GM11168 (cell line): ENCODE measurements at regions not wholly inside any gene's neighbourhood (a gene's known extent, or its start where the extent isn't known, plus 50 kb on each side); places are given as distances from the start of the nearest gene placed in this dataset.
"Not testable (repeated sequence)": the region's sequence is repeated elsewhere in the genome, so short reads cannot be mapped to it uniquely, and the experiment has no call there.

Source experiments
- in situ Hi-C: fragments of 300-500 bp; cut with MboI; formaldehyde crosslinking; loops from one replicate; pipeline ENCODE4 v1.12.0; 2022; ENCODE audit warnings: low sequenced_read_pairs; ENCODE audit not compliant: unreplicated experiment

DNA sequence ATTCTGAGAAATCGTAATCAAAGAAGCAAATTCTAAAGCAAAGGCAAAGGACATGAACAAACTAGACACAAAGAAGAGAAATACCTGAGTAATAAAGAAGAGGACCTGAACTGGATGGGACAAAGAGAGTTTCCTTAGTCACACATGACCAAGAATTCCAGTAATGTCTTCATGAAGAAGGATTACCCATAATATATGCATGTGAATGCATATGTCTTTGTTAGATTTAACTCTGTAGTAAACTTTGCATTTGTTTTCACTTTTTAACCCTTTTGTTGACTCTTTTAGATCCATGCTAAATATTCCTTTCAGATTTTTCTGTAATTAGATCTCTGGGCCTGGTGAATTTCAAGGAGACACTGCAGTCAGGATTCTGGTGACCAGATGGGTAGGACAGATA, 279.8 kb downstream of the ARRDC4 start:
- in situ Hi-C loops = no loop called here

DNA sequence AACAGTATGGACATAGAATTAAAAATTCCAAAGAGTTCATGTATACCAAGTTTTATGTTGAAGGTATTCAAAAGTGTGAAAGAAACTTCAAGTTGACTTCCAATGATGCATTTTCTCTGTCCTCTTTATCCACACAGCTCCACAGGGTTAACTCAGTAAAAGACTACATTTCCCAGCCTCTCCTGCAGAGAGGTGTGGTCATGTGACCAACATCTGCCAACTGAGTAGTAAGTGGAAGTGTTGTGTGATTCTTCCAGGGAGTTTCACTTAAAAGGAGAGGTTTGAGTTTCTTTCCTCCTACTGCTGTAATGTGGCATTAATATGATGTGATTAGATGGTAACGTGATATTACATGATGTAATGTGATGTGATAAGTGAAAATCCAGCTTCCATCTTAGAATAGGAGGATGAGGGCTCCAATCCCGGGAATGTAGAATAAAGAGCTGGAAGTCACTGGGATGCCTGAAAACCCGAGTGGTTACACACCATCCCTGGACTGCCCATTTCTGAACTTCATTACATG, 280.6 kb downstream of the ARRDC4 start:
- in situ Hi-C loops = no loop called here

DNA sequence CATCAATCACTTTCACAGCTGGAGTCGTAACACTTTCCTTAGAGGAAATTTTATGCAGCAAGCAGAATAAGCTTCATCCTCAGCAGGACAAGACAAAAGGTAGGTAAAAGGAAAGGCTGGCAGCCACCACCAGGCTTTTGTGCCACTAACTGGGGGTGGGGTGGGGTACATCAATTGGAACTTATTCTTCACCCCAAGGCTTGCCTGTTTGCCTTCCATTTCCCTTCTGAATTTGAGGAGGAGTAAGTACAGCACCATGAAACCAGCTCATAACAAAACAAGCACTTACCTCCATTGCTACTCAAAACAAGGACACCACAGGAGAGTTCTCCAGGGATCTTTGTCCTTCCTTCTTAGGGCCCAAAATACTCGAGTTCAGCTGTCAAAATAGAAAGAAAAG, 296.8 kb downstream of the ARRDC4 start:
- in situ Hi-C loops = no loop called here

DNA sequence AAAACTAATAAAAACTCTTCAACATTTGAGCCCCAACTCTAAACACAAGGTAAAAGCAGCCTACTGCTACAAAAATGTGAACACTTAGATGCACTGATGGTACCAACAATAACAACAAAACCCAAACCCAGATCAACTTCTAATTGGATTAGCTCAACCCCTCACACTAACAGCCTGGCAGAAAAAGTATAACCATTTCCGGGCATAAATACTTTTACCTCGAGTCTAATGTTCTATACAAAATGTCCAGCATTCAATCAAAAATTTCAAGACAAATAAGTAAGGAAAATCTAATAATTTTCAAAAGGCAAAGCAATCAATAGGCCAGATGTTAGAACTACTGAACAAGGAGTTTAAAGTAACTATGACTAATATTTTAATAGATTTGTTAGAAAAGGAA, 303.3 kb downstream of the ARRDC4 start:
- in situ Hi-C loops = no loop called here

DNA sequence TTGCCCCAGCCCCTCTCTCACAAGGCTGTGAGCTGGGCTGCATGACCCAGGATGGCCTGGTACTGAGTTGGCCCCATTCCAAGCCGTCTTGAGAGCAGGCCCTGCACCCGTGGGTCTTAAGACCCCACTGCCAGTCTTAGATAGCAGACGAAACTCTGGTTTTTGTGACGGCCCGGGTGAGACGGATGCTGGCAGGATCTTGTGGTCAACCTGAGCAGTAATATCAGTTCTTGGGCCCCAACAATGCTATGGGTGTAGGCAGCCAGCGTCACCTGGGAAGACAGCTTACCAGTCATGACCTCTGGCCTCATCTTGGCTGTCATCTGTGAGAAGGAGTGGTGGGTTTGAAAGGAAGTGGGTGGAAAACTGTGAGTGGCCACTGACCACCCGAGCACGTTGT, 305.8 kb downstream of the ARRDC4 start:
- in situ Hi-C loops = no loop called here

DNA sequence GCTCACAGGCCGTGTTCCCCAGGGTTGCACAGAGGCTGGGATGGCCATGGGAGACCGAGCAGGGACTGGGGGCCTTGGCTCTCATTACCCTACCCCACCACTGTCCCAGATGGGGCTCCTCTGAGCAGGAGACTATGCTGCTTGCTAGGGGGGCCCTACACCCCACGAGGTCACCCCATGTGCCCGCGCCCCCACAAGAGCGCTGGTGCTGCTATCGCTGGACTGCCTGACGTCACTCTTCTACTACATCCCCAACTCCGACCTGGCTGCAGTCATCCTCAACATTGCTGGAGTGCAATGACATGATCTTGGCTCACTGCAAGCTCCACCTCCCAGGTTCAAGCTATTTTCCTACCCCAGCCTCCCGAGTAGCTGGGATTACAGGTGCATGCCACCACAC, 307.7 kb downstream of the ARRDC4 start:
- in situ Hi-C loops = no loop called here

DNA sequence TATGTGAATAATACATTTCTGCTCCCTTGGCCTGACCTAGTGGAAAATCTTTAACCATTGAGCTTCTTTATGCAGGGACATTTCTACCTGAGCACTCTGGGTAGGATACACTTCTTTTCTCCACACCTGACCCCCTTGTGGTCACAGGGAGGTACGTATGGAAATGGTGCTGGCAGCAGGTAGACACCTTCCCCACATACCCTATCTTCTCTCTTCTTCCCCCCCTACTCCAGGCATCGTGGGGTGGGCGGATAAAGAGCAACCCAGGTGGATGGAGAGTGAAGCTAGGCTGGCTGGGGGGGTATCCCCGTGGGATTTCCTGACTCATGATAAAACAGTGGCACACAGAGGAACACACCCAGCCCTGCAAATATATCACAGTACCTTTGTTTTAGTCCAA, 312.1 kb downstream of the ARRDC4 start:
- in situ Hi-C loops = no loop called here

DNA sequence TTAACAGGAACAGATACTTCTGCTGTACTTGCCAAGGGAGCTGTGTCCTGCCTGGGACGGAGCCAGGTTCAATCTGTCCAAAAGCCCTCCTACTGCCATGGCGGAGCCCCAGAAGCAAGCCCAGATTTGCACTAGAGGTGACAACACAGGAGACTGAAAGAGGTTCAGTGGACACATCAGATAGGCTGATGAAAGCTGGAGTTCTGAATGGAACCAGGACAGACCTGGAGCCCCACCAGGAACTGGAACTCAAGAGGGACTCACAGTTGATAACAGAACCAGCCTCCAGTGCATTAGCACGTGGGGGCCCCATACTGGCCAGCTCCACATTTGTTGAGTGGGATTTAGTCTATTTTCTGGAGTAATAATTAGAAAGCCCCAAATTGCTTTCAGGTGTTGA, 315.5 kb downstream of the ARRDC4 start:
- in situ Hi-C loops = no loop called here

DNA sequence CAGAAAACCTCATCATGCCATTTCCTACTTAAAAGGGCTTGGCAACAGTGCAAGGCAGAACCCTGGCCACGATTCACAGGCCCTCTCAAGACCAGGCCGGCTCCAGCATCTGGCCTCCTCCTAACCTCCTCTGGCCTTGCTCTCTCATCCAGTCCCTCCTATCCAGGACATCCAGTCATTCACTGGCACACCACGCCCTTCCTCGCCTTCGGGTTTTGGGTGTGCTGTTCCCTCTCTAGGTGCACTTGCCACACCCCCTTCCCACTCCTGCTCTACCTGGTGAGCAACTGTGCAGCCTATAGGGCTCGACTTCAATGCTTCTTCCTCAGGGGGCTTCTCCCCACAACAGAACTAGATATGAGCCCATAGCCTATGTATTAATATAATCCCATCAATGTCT, 317.1 kb downstream of the ARRDC4 start:
- in situ Hi-C loops = no loop called here

DNA sequence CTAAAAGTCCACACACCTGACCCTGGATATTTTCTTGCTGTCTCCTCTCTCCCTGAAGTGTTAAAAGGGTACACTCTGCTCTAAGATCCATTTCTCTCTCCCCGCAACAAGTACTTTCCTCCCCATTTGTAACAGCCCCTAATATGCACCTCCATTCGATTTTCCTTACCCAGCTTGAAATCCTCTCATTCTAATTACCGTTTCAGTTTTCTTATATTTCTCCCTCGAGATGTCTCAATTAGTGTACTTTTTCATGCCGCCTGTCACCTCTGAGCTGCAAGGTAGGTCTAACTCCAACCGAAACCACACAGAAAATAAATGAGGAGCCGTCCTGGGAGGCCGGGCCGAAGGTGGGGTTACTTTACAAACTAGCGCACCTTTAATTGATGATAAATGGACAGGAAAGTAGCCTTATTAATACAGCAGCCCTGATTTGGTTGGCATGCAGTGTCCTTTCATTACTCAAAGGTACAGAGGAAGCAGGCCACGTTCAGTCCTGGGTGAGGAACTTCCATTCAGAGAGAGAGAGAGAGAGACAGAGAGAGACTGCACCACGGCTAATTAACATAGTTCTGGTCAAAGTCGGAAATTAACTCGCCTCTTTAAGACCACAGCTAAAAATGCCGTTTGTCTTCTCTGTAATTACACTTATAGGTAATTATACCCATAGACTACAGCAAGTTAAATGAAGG, 319.9 kb downstream of the ARRDC4 start:
- in situ Hi-C loops = no loop called here

DNA sequence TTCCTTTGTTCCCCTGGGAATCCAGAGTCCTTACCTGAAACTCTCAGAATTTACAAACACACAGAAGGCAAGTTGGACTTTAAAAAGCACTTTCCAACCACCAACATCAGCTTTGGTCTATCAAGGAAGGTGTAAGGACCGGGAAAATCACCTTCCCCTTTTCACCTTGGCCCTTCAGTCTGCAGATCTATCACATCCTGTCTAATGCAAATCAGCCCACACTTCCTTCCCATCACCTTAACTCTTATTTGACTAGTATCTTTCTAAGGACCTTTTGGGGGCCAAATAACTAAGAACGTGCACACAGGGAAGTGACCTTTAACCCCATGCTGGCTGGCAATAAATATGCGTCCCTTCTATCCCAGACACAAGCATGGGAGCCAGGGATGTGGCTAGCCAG, 320.6 kb downstream of the ARRDC4 start:
- in situ Hi-C loops = no loop called here

DNA sequence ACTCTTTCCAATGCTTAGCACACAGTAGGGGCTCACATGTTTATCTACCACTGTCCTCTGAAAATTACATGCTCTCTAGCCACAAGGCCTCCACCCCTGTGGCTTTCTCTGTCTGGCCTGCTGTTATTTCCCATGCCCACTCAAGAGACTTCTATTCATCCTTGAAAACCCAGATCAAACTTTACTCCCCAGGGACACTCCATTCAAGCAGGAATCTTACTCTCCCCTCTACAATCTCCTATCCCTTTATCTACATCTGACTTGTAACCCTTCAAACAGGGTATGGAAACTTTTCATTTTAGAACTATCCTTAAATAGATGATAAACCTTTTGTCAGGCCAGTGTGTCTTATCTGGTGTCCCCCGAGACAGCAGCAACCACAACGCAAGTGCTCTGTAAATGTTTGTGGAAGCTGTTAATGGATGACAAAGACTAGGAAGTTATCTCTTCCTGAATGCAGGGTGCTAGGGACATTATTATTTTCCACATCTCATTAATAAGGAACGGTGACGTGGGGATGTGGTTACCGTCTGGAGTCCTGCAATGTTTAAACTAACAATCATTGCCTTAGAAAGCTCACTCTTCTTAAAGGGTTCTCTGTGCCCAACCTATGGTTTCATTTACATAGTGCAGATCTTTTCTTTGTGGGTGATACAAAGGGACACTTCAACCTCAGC, 322.3 kb downstream of the ARRDC4 start:
- in situ Hi-C loops = no loop called here

DNA sequence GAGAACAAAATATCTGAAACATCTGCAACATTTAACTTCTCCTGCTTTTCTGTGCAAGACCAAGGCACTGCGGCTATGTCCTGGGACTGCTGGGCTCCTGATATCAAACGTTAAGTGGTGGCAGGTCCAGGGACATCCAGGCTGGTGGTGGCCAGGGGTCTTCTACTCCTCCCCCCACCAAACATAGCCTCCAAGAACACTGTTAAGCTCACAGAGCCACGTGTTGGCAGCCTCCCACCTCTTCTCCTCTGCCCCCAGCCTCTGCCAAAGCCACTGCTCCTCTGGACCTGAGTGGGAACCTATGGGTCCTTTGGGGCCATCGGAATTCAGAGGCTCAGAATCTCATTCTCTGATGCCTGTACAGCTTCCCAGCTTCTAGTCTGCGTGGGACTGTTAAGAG, 325.7 kb downstream of the ARRDC4 start:
- in situ Hi-C loops = no loop called here

DNA sequence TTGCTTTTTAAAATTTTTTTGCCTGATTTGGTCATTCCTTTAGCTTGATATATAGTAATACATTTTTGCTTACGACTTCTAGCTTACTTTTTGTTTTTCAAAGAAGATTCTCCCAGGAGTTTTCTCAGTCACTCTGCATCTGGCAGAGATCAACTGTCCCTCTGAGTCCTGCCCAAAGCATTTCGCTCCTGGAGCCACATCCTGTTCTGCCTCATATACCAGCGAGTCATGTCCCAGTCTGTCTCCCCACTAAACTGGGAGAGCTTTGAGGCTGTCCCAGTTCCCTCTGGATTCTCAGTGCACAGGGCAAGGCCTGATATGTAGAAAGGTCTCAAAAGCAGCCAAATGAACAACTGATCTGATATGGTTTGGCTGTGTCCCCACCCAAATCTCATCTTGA, 326.3 kb downstream of the ARRDC4 start:
- in situ Hi-C loops = no loop called here

DNA sequence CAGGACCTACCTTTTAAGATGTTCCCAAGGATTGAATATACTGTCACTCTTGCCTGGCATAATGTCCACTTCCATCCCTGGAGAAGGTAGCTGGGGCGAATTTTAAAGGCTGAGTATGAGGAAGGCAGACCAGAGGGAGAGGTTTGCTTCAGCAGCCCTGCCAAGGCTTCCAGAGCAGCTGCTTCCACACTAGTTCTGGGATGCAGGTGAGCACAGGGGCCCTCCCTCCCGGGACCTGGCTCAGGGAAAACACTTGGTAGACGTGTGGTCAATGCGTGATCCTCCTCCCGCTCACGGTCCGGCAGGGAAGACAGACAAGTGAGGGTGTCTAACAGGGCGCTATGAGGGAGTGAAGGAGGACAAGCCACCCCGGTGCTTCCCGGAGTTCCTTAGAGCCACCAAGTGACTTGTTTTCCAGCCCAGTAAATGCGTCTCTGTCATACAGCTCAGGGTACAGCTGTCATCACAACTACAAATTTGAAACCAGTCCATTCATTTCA, 327.6 kb downstream of the ARRDC4 start:
- in situ Hi-C loops = no loop called here

DNA sequence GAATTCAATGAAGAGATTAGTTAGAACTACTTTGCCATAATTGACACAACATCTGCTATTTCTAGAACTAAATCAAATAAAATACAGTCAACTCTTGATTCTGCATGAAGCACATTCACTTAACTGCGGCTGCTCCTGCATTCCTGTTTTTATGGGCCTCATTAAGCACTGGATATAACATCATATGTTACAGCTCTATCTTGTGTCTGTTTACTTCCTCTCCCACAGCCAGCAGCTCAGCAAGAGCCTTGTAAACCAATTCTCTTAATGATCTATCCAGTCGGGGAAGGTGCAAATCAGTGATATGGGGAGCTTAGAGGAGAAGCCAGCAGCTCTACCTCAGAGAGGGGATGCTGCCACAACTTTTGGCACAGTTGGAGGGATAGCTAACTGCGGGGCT, 329.2 kb downstream of the ARRDC4 start:
- in situ Hi-C loops = no loop called here

DNA sequence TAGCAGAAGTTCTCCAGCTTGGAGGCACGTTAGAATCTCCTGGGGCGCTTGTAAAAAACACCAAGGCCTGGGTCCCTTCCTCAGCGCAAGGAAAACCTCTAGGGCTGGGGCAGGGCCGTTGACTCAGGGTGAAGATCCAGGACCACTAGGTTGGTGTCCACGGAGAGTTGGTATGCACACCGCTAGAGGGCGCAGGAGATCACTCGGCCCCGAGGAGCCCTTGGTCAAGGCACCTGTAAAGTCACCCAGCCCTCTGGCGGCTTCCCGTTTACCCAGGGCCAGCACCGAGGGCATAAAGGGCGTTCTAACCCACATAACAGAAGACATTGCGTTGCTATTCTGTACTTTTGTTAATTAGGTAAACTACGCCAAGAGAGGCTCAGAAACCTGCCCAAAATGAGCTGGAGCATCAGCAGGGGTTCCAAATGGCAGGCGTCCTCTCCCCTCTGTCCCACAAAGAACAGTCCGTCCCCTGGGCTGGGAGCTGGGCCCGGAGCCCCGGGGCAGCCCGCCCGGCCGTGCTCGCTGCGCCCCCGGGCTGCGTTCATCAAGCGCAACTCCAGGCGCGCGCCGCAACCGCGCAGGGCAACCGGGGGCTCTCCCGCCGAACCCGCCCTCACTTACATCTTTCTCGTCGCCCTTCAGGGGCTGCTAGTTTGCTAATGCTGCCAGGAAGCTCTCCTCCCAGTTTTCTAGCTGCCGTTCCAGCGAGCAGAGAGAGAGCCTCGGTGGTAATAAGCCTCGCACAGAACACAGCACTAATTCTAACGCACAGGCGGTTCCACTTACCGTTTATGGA, 332.1 kb downstream of the ARRDC4 start:
- in situ Hi-C loops = no loop called here

DNA sequence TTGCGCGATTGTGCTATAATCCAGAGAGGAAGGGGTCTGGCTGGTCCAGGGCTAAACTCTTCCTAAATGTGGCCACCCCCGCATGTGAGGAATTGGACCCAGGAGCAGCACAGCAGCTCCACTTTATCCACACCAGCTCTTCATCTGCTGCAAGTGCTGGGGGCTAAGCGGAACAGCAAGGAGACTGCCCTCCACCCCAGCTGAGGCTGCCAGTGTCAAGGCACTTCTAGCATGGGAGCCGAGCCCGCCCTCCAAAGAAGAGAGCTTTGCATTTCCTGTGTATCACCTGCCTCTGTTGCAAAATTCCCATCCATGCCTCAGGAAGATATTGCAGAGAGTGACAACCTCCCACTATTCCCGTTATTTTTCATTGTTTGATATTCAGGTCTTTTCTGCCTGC, 333.6 kb downstream of the ARRDC4 start:
- in situ Hi-C loops = no loop called here

DNA sequence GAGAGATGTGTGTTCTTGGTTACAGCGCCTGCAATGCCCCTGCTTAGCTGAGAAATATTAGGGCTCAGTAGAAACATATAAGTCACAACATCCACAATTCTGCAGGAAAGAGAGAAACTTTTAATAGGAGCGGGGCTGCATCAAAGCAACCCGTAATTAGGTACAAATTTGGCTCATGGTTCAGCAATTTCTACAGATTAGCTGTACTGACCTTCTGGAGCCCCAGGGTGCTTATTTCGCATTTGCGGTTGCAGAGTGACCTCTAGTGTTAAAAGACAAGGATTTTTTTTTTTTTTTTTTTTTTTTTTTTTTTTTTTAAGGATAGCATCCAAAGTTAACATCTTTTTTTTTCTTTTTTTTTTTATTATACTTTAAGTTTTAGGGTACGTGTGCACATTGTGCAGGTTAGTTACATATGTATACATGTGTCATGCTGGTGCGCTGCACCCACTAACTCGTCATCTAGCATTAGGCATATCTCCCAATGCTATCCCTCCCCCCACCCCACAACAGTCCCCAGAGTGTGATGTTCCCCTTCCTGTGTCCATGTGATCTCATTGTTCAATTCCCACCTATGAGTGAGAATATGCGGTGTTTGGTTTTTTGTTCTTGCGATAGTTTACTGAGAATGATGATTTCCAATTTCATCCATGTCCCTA, 334.7 kb downstream of the ARRDC4 start:
- in situ Hi-C loops = not testable (repeated sequence)

DNA sequence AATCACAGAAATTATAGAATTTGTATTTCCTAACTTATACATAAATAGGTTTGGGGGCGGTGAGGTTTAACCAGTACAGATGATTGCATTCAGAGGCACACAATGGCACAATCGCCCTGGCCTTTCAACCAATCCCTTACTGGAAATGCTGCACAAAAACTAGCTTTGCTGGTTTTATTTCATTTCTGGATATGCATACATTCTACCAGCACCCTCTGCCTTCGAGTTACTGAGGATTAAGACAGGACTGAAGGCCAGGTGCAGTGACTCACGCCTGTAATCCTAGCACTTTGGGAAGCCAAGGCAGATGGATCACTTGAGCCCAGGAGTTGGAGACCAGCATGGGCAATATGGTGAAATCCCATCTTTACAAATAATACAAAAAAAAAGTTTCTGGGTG, 336.1 kb downstream of the ARRDC4 start:
- in situ Hi-C loops = no loop called here
